ENCODE measurements at regions not wholly inside any gene's neighbourhood (a gene's known extent, or its start where the extent isn't known, plus 50 kb on each side); places are given as distances from the start of the nearest gene placed in this dataset.

- TF ChIP-seq EZH2phosphoT487 (IDR thresholded peaks at IDR 0.05; ENCODE audit: borderline replicate concordance, low read depth, low read length) (no peak), CTCF (conservative IDR thresholded peaks at IDR 0.05; ENCODE audit: low read length) (no peak)
Measured at GRCh38 chr1:209241487-209241886, 342.0 kb upstream of the CAMK1G start.
